GM12874 (cell line): ENCODE measurements at regions not wholly inside any gene's neighbourhood (a gene's known extent, or its start where the extent isn't known, plus 50 kb on each side); places are given as distances from the start of the nearest gene placed in this dataset.

Experiments used
- TF ChIP-seq, protein P1 (sequence below): IDR thresholded peaks from 2 replicates; pipeline ENCODE4 v1.5.1; 2011; ENCODE audit warnings: low read depth, mild to moderate bottlenecking, control low read depth, low read length, moderate library complexity; ENCODE audit not compliant: insufficient read depth

DNA sequence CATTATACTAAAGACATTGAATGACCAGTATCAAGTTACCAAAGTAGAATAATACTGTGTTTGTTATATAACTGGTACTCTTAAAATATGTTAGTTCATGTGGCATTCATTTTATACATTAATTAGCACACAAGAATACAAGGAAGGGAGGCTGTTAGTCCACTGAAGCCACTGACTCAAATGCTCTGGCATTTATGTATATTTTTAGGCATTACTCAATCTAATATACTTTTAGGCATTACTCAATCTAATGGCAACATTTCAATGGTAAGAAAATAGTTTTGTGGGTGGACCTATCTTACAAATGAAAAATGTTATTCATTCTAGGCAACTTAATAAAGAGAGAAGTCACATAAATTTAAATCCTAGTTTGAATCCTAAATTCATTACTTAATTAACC lies 874.4 kb upstream of the USP15 start:
- TF ChIP-seq, protein P1, sequence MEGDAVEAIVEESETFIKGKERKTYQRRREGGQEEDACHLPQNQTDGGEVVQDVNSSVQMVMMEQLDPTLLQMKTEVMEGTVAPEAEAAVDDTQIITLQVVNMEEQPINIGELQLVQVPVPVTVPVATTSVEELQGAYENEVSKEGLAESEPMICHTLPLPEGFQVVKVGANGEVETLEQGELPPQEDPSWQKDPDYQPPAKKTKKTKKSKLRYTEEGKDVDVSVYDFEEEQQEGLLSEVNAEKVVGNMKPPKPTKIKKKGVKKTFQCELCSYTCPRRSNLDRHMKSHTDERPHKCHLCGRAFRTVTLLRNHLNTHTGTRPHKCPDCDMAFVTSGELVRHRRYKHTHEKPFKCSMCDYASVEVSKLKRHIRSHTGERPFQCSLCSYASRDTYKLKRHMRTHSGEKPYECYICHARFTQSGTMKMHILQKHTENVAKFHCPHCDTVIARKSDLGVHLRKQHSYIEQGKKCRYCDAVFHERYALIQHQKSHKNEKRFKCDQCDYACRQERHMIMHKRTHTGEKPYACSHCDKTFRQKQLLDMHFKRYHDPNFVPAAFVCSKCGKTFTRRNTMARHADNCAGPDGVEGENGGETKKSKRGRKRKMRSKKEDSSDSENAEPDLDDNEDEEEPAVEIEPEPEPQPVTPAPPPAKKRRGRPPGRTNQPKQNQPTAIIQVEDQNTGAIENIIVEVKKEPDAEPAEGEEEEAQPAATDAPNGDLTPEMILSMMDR = no peak

DNA sequence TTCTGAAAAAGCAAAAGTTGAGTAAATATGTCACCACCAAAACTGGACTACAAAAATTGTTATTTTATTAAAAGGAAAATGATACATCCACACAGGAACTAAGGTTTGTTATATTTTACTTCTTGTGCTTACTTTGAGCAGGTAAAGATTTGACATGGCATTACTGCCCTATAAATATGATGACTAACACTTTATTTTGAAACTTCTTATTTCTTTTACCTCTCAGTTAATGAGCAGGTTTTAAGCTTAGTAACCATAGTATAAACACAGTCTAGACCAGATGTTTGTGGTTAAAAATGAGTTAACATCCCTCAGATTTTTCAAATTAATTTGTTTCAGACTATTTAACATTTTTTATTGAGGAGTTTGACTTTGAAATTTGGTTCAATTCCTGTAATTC lies 862.5 kb upstream of the USP15 start:
- TF ChIP-seq, protein P1 = no peak

DNA sequence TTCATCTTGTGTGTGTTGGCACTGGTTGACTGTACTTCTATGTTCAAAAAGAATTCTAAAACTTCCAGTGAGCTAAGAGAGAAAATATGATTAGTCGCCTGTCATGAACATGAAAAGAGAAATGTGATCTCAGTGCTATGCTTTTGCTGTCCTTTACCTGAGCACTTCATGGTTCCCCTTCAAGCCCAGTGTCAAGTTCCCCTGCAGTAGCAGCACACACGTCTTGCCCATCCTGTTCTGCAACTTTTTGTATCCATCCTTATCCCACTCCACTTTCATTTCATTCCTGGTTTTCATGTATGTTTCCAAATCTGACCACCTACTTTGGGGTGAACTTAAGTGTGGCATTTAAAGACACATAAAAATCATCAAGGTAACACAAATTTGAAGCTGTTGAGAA lies 848.0 kb upstream of the USP15 start:
- TF ChIP-seq, protein P1 = no peak

DNA sequence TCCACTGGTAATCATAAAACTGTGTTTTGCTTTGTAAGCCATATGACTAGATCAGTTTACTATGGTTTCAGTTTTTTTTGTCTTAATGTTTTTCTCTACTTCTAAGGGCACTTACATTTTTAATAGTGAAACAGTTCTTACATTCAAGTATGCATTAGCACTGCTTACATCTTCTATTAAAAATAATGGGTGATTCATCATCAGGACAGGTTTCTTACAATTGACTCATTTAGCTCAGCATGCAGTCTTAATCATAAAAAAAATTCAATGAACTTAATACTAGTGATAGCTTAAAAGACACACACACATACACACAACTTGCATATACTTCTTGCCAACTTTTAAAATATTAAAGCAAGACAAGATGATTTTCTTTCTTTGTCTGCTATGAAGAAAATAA lies 845.7 kb upstream of the USP15 start:
- TF ChIP-seq, protein P1 = no peak

DNA sequence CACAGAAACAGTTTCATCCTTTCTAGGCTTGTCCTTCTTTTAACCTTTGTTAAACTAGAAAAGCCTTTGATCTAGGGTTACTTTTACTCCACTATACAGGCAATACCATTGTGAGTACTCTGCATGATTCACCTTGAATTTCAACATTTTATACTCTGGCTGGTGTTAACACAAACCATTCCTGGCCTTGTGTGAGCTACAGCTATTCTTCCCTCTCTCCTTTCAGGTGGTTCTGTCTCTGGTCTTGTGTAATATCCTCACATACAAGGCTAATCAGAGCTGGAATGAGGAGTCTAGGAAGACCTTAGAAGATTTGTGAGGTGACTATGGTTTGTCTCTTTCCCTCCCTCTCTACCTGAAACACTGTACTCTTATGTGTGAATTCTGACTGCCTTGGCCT lies 837.4 kb upstream of the USP15 start:
- TF ChIP-seq, protein P1 = no peak

DNA sequence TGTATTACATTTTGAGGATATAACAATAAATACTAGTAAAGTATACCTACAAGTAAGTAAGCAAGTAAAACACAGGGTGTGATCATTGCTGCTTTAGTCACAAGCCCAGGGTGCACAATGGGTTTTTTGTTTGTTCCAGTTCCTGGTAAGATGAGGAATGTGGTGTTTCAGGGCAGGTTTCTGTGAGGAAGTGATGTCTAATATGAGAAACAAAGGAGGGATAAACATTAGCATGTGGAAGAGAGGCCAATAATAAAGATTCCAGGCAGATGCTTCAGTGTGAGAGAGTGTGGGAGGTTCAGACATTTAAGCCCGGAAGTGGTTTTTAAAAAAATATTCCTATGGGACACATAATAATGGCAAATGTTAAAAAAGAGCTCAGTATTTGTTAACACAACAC lies 808.1 kb upstream of the USP15 start:
- TF ChIP-seq, protein P1 = no peak

DNA sequence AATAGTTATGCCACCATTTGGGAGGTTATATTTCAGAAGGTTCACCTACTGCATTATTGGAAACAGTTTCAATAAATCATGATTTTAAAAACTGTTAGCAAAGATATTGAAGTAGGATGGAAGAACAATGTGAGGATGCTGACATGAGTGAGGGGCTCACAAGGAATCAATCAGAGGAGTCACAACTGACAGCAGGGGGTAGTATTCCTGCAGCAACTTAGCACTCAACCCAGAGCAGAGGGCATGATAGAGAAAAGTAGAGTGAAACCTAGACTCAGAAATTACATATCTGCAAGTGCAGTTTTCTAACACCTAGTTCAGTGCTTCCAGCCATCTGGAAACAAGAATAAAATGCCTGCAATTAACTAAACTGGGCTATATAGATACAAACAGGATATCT lies 772.5 kb upstream of the USP15 start:
- TF ChIP-seq, protein P1 = no peak
